Gastroesophageal sphincter (tissue), 4 donors: ENCODE measurements at regions not wholly inside any gene's neighbourhood (a gene's known extent, or its start where the extent isn't known, plus 50 kb on each side); places are given as distances from the start of the nearest gene placed in this dataset.

Source experiments
- ATAC-seq: fragments of 150-250 bp; one replicate; pipeline ENCODE4 v1.9.1; 2016; ENCODE audit warnings: mild to moderate bottlenecking, moderate library complexity
- H3K27ac ChIP-seq, 4 donors: fragments of 200-600 bp; sonication (generic) in 3 of 4; 1 replicate in 3 of 4; 2 replicates in 1 of 4; pipeline ENCODE4 v1.5.1; 2016 to 2019
- H3K27me3 ChIP-seq: fragments of 200-600 bp; sonication (generic); one replicate; pipeline ENCODE4 v1.5.1; 2019
- H3K36me3 ChIP-seq, 2 donors: fragments of 200-600 bp; sonication (generic); one replicate each; pipeline ENCODE4 v1.5.1; 2019; ENCODE audit warnings: control low read depth in 1 of 2
- H3K4me1 ChIP-seq, 3 donors: fragments of 200-600 bp; sonication (generic); 1 replicate in 2 of 3; 2 replicates in 1 of 3; pipeline ENCODE4 v1.5.1; 2016 to 2019; ENCODE audit warnings: control low read depth in 2 of 3
- H3K4me3 ChIP-seq, 2 donors: fragments of 200-600 bp; sonication (generic); one replicate each; pipeline ENCODE4 v1.5.1; 2019; ENCODE audit warnings: mild to moderate bottlenecking in 1 of 2, moderate library complexity in 1 of 2
- H3K9me3 ChIP-seq, 3 donors: fragments of 200-600 bp; sonication (generic); one replicate each; pipeline ENCODE4 v1.5.1; 2017 to 2019; ENCODE audit warnings: control low read depth in 2 of 3
- EP300 ChIP-seq: sonication (generic); formaldehyde crosslinking; IDR thresholded peaks from one replicate; pipeline ENCODE4 v1.6.1; 2017; ENCODE audit warnings: antibody characterized with exemption, mild to moderate bottlenecking
- POLR2A ChIP-seq, 2 donors: fragments of 450-650 bp; IDR thresholded peaks; one replicate each; pipeline ENCODE4 v1.6.1; 2017; ENCODE audit warnings: antibody characterized with exemption in 2 of 2, mild to moderate bottlenecking in 2 of 2, moderate library complexity in 1 of 2
- POLR2AphosphoS5 ChIP-seq: sonication (generic); formaldehyde crosslinking; IDR thresholded peaks from one replicate; pipeline ENCODE4 v1.6.1; 2017; ENCODE audit warnings: antibody characterized with exemption
- WGBS, 2 donors: methylation state at CpG; one replicate each; pipeline ENCODE4 v1.1.5; 2018; ENCODE audit warnings: low coverage in 1 of 2; 5-methylcytosine and 5-hydroxymethylcytosine counted together
- TF ChIP-seq, protein P1 (sequence below), 4 experiments: fragments of 200-600 bp in 2 of 4; fragments of 450-650 bp in 2 of 4; sonication (generic) in 1 of 4; IDR thresholded peaks; one replicate each; pipeline ENCODE4 v1.5.1; 2017 to 2019; ENCODE audit warnings: antibody characterized with exemption in 4 of 4, mild to moderate bottlenecking in 2 of 4, moderate library complexity in 2 of 4

DNA sequence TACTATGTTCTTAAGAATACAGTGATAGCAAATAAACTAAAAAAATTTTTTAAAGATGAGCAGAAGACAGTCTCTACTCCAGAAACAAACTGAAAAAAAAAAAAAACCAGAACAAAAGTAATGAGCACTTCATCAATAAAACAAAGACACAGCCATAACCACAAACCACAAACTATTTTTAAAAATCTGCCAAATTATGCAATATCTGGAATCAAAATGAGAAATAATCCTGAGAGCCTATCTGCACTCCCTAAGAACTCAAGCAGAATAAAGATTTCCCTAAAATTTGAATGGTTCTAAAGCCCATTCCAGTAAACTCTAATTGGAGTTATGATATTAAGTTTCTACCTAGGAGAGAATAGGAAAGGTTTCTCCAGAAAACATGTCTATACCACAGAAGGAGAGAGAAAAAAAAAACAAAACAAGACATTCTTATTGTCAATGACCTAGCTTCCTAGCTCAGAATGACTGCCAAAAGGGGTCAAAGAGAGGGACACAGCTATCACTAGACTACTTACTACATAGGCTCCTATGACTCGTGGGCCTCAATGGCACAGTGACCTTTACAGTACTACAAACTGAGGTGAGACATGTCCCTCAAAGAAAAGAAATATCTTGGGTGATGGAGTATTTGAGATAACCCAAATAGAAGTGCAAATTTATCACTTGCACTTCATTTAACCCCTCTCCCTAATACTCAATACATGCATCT lies 262.8 kb downstream of the ZEB2 start:
- H3K27ac ChIP-seq: no peak overlapping the region
- peaks cover 0 to 42% (median 0%) of the 10 kb centered on the region in 3 donors for H3K9me3 ChIP-seq
- no peaks in the 10 kb centered on the region for H3K4me1 ChIP-seq
- no peaks in the 10 kb centered on the region for H3K36me3 ChIP-seq
- H3K4me3 ChIP-seq: no peak overlapping the region
- no peaks in the 10 kb centered on the region for H3K27me3 ChIP-seq
- WGBS, 2 donors: 100% methylated on average over 1 of the region's 1 CpG
- TF ChIP-seq POLR2AphosphoS5 (no peak), EP300 (no peak), POLR2A (IDR thresholded peaks at IDR 0.05) (no peak)
- TF ChIP-seq, protein P1, sequence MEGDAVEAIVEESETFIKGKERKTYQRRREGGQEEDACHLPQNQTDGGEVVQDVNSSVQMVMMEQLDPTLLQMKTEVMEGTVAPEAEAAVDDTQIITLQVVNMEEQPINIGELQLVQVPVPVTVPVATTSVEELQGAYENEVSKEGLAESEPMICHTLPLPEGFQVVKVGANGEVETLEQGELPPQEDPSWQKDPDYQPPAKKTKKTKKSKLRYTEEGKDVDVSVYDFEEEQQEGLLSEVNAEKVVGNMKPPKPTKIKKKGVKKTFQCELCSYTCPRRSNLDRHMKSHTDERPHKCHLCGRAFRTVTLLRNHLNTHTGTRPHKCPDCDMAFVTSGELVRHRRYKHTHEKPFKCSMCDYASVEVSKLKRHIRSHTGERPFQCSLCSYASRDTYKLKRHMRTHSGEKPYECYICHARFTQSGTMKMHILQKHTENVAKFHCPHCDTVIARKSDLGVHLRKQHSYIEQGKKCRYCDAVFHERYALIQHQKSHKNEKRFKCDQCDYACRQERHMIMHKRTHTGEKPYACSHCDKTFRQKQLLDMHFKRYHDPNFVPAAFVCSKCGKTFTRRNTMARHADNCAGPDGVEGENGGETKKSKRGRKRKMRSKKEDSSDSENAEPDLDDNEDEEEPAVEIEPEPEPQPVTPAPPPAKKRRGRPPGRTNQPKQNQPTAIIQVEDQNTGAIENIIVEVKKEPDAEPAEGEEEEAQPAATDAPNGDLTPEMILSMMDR (IDR thresholded peaks at IDR 0.05): no peak
- ATAC-seq: no peak

DNA sequence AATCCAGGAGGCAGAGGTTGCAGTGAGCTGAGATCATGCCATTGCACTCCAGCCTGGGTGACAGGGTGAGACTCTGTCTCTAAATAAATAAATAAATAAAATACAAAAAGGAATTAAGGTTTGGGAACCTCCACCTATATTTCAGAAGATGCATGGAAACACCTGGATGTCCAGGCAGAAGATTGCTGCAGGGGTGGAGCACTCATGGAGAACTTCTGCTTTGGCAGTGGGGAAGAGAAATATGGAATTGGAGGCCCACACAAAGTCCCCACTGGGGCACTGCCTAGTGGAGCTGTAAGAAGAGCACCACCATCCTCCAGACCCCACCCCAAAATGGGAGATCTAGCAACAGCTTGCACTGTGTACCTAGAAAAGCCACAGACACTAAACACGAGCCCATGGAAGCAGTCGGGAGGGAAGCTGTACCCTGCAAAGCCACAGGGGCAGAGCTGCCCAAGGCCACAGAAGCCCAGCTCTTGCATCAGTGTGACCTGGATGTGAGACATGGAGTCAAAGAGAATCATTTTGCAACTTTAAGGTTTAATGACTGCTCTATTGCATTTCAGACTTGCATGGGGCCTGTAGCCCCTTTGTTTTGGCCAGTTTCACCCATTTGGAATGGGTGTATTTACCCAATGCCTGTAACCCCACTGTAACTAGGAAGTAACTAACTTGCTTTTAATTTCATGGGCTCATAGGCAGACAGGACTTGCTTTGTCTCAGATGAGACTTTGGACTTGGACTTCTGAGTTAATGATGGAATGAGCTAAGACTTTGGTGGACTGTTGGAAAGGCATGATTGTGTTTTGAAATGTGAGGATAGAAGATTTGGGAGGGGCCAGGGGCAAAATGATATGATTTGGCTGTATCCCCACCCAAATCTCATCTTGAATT lies 265.3 kb downstream of the ZEB2 start:
- no peaks in the 10 kb centered on the region for H3K27me3 ChIP-seq
- WGBS, 2 donors: 90% methylated on average over 2 of the region's 2 CpGs; no CpG with 5 or more reads in 1 of the 2 donors
- no peak overlapping the region for H3K27ac ChIP-seq
- H3K9me3 ChIP-seq: peaks cover 0 to 46% (median 0%) of the 10 kb centered on the region in 3 donors
- no peaks in the 10 kb centered on the region for H3K36me3 ChIP-seq
- no peak for ATAC-seq
- TF ChIP-seq, protein P1 (IDR thresholded peaks at IDR 0.05): no peak
- TF ChIP-seq EP300 (no peak), POLR2AphosphoS5 (no peak), POLR2A (IDR thresholded peaks at IDR 0.05) (no peak)
- H3K4me1 ChIP-seq: no peaks in the 10 kb centered on the region
- no peak overlapping the region for H3K4me3 ChIP-seq

DNA sequence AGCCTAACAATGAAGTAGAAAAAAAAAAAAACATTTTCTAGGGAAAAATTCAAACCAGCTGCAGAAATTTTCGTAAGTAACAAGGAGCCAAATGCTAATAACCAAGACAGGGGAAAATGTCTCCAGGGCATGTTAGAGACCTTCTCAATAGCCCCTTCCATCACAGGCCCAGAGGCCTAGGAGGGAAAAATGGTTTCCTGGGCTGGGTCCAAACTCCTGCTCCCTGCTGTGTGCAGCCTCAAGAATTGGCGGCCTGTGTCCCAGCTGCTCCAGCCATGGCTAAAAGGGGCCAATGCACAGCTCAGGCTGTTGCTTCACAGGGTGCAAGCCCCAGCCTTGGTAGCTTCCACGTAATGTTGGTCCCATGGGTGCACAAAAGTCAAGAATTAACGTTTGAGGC lies 266.2 kb downstream of the ZEB2 start:
- WGBS, 2 donors: 60 to 95% methylated on average over 2 of the region's 4 CpGs
- no peaks in the 10 kb centered on the region for H3K27me3 ChIP-seq
- ATAC-seq: no peak
- H3K4me1 ChIP-seq: no peaks in the 10 kb centered on the region
- H3K9me3 ChIP-seq: peaks cover 0 to 41% (median 0%) of the 10 kb centered on the region in 3 donors
- TF ChIP-seq EP300: no peak
- TF ChIP-seq POLR2AphosphoS5: no peak
- TF ChIP-seq, protein P1 (IDR thresholded peaks at IDR 0.05): no peak
- TF ChIP-seq POLR2A (IDR thresholded peaks at IDR 0.05): no peak
- H3K4me3 ChIP-seq: no peak overlapping the region
- H3K36me3 ChIP-seq: no peaks in the 10 kb centered on the region
- H3K27ac ChIP-seq: no peak overlapping the region

DNA sequence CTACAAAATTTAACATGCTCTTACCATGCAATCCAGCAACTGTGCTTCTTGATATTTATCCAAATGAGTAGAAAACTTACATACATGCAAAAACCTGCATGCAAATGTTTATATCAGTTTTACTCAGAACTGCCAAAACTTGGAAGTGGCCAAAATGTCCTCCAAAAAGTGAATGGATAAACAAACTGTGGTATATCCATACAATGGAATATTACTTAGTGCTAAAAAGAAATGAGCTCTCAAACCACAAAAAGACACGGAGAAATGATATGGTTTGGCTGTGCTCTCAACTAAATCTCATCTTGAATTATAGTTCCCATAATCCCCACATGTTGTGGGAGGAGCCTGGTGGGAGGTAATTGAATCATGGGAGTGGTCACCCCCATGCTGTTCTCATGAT lies 267.2 kb downstream of the ZEB2 start:
- H3K27ac ChIP-seq: no peak overlapping the region
- no peak for TF ChIP-seq POLR2AphosphoS5
- no peak for TF ChIP-seq EP300
- no peak for TF ChIP-seq POLR2A (IDR thresholded peaks at IDR 0.05)
- TF ChIP-seq, protein P1 (IDR thresholded peaks at IDR 0.05): no peak
- no peaks in the 10 kb centered on the region for H3K4me1 ChIP-seq
- ATAC-seq: no peak
- H3K36me3 ChIP-seq: no peaks in the 10 kb centered on the region
- 91 to 100% methylated on average over 1 of the region's 1 CpG for WGBS, 2 donors
- no peaks in the 10 kb centered on the region for H3K27me3 ChIP-seq
- no peak overlapping the region for H3K4me3 ChIP-seq
- peaks cover 0 to 30% (median 0%) of the 10 kb centered on the region in 3 donors for H3K9me3 ChIP-seq
